Epithelial cell of proximal tubule (primary cell): ENCODE measurements at regions not wholly inside any gene's neighbourhood (a gene's known extent, or its start where the extent isn't known, plus 50 kb on each side); places are given as distances from the start of the nearest gene placed in this dataset.

ENCODE experiments used
- DNase-seq: peaks from one replicate; pipeline ENCODE4 v3.0.0-alpha.2; 2011; ENCODE audit warnings: low read depth
- H3K4me3 ChIP-seq: 2 replicates; pipeline ENCODE4 v1.5.1; 2011; ENCODE audit warnings: low read depth, mild to moderate bottlenecking, low read length
- TF ChIP-seq, protein P1 (sequence below): conservative IDR thresholded peaks from 2 replicates; pipeline ENCODE4 v1.5.1; 2012; ENCODE audit warnings: low read depth, mild to moderate bottlenecking, low read length

DNA sequence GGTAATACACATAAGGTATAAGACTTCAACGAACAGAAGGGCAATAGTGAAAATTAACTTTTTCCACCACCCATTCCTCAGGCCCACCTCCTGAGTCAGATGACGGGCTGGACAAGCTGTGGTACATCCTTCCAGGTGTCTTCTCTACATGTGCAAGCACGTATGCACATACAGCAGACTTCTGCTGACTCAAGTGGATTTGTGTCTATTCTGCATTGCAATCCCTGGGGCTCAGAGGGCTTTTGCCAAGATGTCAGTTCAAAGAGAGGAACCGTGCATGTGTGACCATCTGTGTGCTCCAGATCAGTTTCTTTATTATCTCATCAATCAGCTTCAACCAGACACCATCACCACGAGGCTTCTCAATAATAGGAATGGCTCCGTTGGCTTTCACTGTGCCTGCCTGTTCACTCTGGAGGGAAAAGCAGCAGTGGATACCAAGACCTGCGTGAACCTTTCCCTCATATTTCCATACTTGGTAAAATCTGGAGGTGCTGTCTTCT lies 288.4 kb downstream of the MTRR start:
- DNase-seq: no peak
- H3K4me3 ChIP-seq: no peak overlapping the region
- TF ChIP-seq, protein P1, sequence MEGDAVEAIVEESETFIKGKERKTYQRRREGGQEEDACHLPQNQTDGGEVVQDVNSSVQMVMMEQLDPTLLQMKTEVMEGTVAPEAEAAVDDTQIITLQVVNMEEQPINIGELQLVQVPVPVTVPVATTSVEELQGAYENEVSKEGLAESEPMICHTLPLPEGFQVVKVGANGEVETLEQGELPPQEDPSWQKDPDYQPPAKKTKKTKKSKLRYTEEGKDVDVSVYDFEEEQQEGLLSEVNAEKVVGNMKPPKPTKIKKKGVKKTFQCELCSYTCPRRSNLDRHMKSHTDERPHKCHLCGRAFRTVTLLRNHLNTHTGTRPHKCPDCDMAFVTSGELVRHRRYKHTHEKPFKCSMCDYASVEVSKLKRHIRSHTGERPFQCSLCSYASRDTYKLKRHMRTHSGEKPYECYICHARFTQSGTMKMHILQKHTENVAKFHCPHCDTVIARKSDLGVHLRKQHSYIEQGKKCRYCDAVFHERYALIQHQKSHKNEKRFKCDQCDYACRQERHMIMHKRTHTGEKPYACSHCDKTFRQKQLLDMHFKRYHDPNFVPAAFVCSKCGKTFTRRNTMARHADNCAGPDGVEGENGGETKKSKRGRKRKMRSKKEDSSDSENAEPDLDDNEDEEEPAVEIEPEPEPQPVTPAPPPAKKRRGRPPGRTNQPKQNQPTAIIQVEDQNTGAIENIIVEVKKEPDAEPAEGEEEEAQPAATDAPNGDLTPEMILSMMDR: no peak

GRCh38 chr5:8176101-8176693 lies 307.2 kb downstream of the MTRR start:
- TF ChIP-seq, protein P1: no peak
- no peak overlapping the region for H3K4me3 ChIP-seq
- DNase-seq: no peak

DNA sequence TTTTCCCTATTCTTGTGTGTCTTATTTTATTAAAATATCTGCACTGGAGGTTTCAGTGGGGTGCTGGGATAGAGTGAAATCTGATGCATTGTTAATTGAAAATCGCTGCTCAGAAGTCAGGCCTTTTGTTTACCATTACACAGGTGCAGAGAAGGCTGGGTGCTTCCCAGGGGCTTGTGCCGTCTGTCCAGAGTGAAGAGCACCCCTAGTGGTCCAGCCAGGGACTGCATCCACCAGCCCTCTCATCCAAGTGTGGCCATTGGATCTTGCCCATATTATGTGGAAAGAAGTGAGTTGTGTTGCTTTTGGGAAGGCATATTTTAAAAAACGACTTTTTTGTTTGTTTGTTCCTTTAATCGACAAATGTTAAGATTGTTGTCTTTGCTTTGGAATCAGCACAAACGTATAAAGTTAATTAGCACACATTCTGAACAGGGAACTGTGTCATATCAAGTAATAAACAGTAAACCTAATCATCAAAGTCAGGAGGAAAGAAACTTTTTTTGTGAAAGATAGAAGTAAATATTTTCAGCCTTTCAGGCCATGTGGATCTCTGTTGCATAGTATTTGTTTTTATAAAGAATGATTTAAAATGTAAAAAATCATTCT lies 315.6 kb downstream of the MTRR start:
- DNase-seq: no peak
- TF ChIP-seq, protein P1: peak; percentile 78
- H3K4me3 ChIP-seq: no peak overlapping the region

GRCh38 chr5:8185852-8186251 lies 316.9 kb downstream of the MTRR start:
- H3K4me3 ChIP-seq: no peak overlapping the region
- TF ChIP-seq, protein P1: no peak
- no peak for DNase-seq

GRCh38 chr5:8188874-8189565 lies 320.1 kb downstream of the MTRR start:
- H3K4me3 ChIP-seq: no peak overlapping the region
- TF ChIP-seq, protein P1: no peak
- DNase-seq: no peak

DNA sequence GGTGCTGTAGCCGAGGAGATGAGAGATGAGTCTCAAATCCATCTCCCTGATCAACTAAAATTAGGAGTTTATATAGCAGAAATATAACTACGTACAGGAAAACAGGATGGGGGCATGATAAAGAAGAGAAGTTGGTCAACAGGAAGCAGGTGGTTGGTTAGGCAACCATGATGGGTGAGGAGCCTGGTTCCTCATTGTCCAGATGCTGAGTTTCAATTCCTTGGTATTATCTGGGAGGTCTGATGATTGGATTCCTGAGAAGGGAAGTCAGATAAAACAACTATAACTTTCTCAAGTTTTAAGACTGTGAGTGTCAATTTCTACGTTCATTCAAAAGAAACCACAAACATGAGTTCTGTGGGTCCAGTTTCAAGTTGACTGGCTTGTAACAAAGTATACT lies 323.9 kb downstream of the MTRR start:
- H3K4me3 ChIP-seq: no peak overlapping the region
- DNase-seq: no peak
- TF ChIP-seq, protein P1: no peak
